Adrenal gland (tissue), 5 donors: ENCODE measurements at regions not wholly inside any gene's neighbourhood (a gene's known extent, or its start where the extent isn't known, plus 50 kb on each side); places are given as distances from the start of the nearest gene placed in this dataset.

Experiments
- POLR2A ChIP-seq, 2 donors: fragments of 450-650 bp; IDR thresholded peaks; one replicate each; pipeline ENCODE4 v1.6.1; 2017; ENCODE audit warnings: antibody characterized with exemption in 2 of 2, mild to moderate bottlenecking in 2 of 2, moderate library complexity in 1 of 2
- TF ChIP-seq, protein P1 (sequence below), 6 experiments: fragments of 450-650 bp in 4 of 6; fragments of 200-600 bp in 2 of 6; sonication (generic) in 1 of 6; IDR thresholded peaks; 1 replicate in 5 of 6; 2 replicates in 1 of 6; pipeline versions ENCODE4 v1.5.1 to v1.8.0; 2016 to 2021; ENCODE audit warnings: antibody characterized with exemption in 6 of 6, mild to moderate bottlenecking in 2 of 6, moderate library complexity in 1 of 6
- donor health status: DM: no; HTN: no; CAD: no.

- TF ChIP-seq, protein P1, sequence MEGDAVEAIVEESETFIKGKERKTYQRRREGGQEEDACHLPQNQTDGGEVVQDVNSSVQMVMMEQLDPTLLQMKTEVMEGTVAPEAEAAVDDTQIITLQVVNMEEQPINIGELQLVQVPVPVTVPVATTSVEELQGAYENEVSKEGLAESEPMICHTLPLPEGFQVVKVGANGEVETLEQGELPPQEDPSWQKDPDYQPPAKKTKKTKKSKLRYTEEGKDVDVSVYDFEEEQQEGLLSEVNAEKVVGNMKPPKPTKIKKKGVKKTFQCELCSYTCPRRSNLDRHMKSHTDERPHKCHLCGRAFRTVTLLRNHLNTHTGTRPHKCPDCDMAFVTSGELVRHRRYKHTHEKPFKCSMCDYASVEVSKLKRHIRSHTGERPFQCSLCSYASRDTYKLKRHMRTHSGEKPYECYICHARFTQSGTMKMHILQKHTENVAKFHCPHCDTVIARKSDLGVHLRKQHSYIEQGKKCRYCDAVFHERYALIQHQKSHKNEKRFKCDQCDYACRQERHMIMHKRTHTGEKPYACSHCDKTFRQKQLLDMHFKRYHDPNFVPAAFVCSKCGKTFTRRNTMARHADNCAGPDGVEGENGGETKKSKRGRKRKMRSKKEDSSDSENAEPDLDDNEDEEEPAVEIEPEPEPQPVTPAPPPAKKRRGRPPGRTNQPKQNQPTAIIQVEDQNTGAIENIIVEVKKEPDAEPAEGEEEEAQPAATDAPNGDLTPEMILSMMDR (IDR thresholded peaks at IDR 0.05) = no peak
- TF ChIP-seq POLR2A (IDR thresholded peaks at IDR 0.05) = no peak
Observed at GRCh38 chr5:74093561-74093960, 467.6 kb downstream of the ARHGEF28 start.
